ENCODE measurements at regions not wholly inside any gene's neighbourhood (a gene's known extent, or its start where the extent isn't known, plus 50 kb on each side); places are given as distances from the start of the nearest gene placed in this dataset.
"Not testable (repeated sequence)": the region's sequence is repeated elsewhere in the genome, so short reads cannot be mapped to it uniquely, and the experiment has no call there.

DNA sequence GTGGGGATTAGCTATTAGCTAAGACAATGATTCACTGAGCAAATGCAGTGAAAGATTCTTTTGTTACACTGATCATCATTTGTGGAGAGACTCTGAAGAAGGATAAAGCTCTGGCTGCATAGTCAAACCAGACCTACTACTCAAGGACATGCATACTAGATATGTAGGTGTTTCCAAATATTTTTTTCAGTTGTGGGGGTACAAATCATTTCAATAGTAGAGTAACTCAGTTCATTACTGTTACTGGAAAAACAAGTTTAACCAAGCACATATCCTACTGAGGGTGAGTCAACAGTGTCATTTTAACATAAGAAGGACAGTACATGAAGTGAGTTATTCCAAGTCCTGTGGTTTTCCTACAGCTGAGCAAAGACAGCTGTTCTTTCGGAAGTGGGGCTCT lies 59.5 kb upstream of the NBPF19 start:
- TF ChIP-seq POLR2A (IDR thresholded peaks at IDR 0.05; ENCODE audit: low read length); GATA1 (IDR thresholded peaks at IDR 0.05; ENCODE audit: low read depth, low read length): not testable (repeated sequence)
